DOHH2 (cell line): ENCODE measurements at regions not wholly inside any gene's neighbourhood (a gene's known extent, or its start where the extent isn't known, plus 50 kb on each side); places are given as distances from the start of the nearest gene placed in this dataset.

Experiments used
- H3F3A ChIP-seq: fragments of 200-600 bp; sonication (generic), shearing (Covaris generic); 2 replicates; pipeline ENCODE4 v1.6.0; 2016; ENCODE audit warnings: antibody characterized with exemption, mild to moderate bottlenecking; ENCODE audit not compliant: control insufficient read depth, insufficient read depth
- H3K27ac ChIP-seq: fragments of 200-600 bp; sonication (generic); 2 replicates; pipeline ENCODE4 v1.5.1; 2014; ENCODE audit warnings: low read depth, mild to moderate bottlenecking, low read length, moderate library complexity
- H3K27me3 ChIP-seq: fragments of 200-600 bp; sonication (generic); 2 replicates; pipeline ENCODE4 v1.6.1; 2014; ENCODE audit warnings: mild to moderate bottlenecking, low read length, mixed read lengths; ENCODE audit not compliant: control insufficient read depth
- H3K36me3 ChIP-seq: fragments of 200-600 bp; sonication (generic); 2 replicates; pipeline ENCODE4 v1.6.1; 2014; ENCODE audit warnings: mild to moderate bottlenecking, low read length, moderate library complexity, mixed read lengths; ENCODE audit not compliant: control insufficient read depth
- H3K4me1 ChIP-seq: fragments of 200-600 bp; sonication (generic); 2 replicates; pipeline ENCODE4 v1.6.1; 2014; ENCODE audit warnings: mild to moderate bottlenecking, low read length, mixed read lengths; ENCODE audit not compliant: control insufficient read depth
- H3K4me2 ChIP-seq: fragments of 200-600 bp; sonication (generic); 2 replicates; pipeline ENCODE4 v1.6.0; 2014; ENCODE audit warnings: mild to moderate bottlenecking, low read length, moderate library complexity
- H3K4me3 ChIP-seq: fragments of 200-600 bp; sonication (generic); 2 replicates; pipeline ENCODE4 v1.5.1; 2014; ENCODE audit warnings: mild to moderate bottlenecking, low read length, mixed read lengths
- H3K79me2 ChIP-seq: fragments of 200-600 bp; sonication (generic); 2 replicates; pipeline ENCODE4 v1.6.1; 2014; ENCODE audit warnings: mild to moderate bottlenecking, low read length, mixed read lengths; ENCODE audit not compliant: control insufficient read depth
- H3K9me2 ChIP-seq: fragments of 200-600 bp; sonication (generic); replicated peaks from 2 replicates; pipeline ENCODE4 v1.6.1; 2014; ENCODE audit warnings: mild to moderate bottlenecking, low read length, mixed read lengths; ENCODE audit not compliant: control insufficient read depth
- H3K9me3 ChIP-seq: fragments of 200-600 bp; sonication (generic); 2 replicates; pipeline ENCODE4 v1.6.1; 2014; ENCODE audit warnings: antibody characterized with exemption, low read length, mixed read lengths; ENCODE audit not compliant: control insufficient read depth, insufficient read depth
- H4K20me1 ChIP-seq: fragments of 200-600 bp; sonication (generic); 2 replicates; pipeline ENCODE4 v1.6.0; 2014; ENCODE audit warnings: low read depth, mild to moderate bottlenecking, antibody characterized with exemption, low read length, moderate library complexity; ENCODE audit not compliant: control insufficient read depth, insufficient read depth
- CTCF ChIP-seq: fragments of 200-600 bp; sonication (generic); IDR thresholded peaks from one replicate; pipeline ENCODE4 v1.5.1; 2014; ENCODE audit warnings: antibody characterized with exemption, mild to moderate bottlenecking, low read depth, low read length; ENCODE audit not compliant: poor library complexity, severe bottlenecking
- EZH2phosphoT487 ChIP-seq: fragments of 200-600 bp; sonication (generic); IDR thresholded peaks from 2 replicates; pipeline ENCODE4 v1.6.1; 2017; ENCODE audit warnings: borderline replicate concordance, mild to moderate bottlenecking, antibody characterized with exemption, low read length, moderate library complexity, mixed read lengths

- no peaks in the 10 kb centered on the region for H3F3A ChIP-seq
- TF ChIP-seq CTCF: no peak
- TF ChIP-seq EZH2phosphoT487: no peak
- no peaks in the 10 kb centered on the region for H3K79me2 ChIP-seq
- H3K27ac ChIP-seq: no peak overlapping the region
- H3K4me2 ChIP-seq: no peak overlapping the region
- H4K20me1 ChIP-seq: no peaks in the 10 kb centered on the region
- H3K4me1 ChIP-seq: peaks cover 6% of the 10 kb centered on the region; the same call in 1 of the 2 replicates
- no peaks in the 10 kb centered on the region for H3K9me3 ChIP-seq
- H3K9me2 ChIP-seq: no peaks in the 10 kb centered on the region
- no peaks in the 10 kb centered on the region for H3K36me3 ChIP-seq
- H3K27me3 ChIP-seq: peaks cover 12% of the 10 kb centered on the region
- H3K4me3 ChIP-seq: no peak overlapping the region
Observed at GRCh38 chr6:167714152-167714551, 112.6 kb upstream of the AFDN start.

GRCh38 chr6:167717455-167717854, 109.3 kb upstream of the AFDN start:
- Histone ChIP-seq H3K27ac (no peak overlapping the region), H3K4me3 (no peak overlapping the region), H3K9me2 (no peaks in the 10 kb centered on the region), H3K4me1 (peaks cover 6% of the 10 kb centered on the region; the same call in 1 of the 2 replicates), H3K27me3 (peaks cover 7% of the 10 kb centered on the region), H3K79me2 (no peaks in the 10 kb centered on the region), H3K36me3 (no peaks in the 10 kb centered on the region), H3K4me2 (no peak overlapping the region), H3K9me3 (no peaks in the 10 kb centered on the region), H3F3A (no peaks in the 10 kb centered on the region), H4K20me1 (no peaks in the 10 kb centered on the region)
- TF ChIP-seq CTCF: no peak
- TF ChIP-seq EZH2phosphoT487: no peak

- peaks cover 6% of the 10 kb centered on the region; the same call in 1 of the 2 replicates for H3K4me1 ChIP-seq
- H3F3A ChIP-seq: no peaks in the 10 kb centered on the region
- H3K4me2 ChIP-seq: no peak overlapping the region
- H3K4me3 ChIP-seq: no peak overlapping the region
- no peaks in the 10 kb centered on the region for H4K20me1 ChIP-seq
- TF ChIP-seq CTCF (no peak), EZH2phosphoT487 (no peak)
- H3K27ac ChIP-seq: no peak overlapping the region
- H3K27me3 ChIP-seq: peaks cover 7% of the 10 kb centered on the region
- H3K36me3 ChIP-seq: no peaks in the 10 kb centered on the region
- no peaks in the 10 kb centered on the region for H3K9me2 ChIP-seq
- no peaks in the 10 kb centered on the region for H3K9me3 ChIP-seq
- H3K79me2 ChIP-seq: no peaks in the 10 kb centered on the region
Observed at GRCh38 chr6:167717867-167718266, 108.8 kb upstream of the AFDN start.
